H1 (cell line): ENCODE measurements at regions not wholly inside any gene's neighbourhood (a gene's known extent, or its start where the extent isn't known, plus 50 kb on each side); places are given as distances from the start of the nearest gene placed in this dataset.

Experiments
- CTCF ChIA-PET: fragments of 300-600 bp; sonication (Branson Sonifier 250); formaldehyde crosslinking; loops from one replicate; lab custom pipeline; 2021; ENCODE audit not compliant: partially characterized antibody; lab: Charles Lee
- POLR2A ChIA-PET: fragments of 300-600 bp; sonication (Branson Sonifier 250); formaldehyde crosslinking; loops from one replicate; lab custom pipeline; 2021; ENCODE audit warnings: inconsistent platforms; ENCODE audit not compliant: partially characterized antibody; lab: Charles Lee
- DNase-seq, 2 experiments: peaks; one replicate each; pipeline versions ENCODE4 v3.0.0 to v3.0.0-alpha.2; 2010 to 2022; ENCODE audit warnings: low spot score in 2 of 2, low read depth in 1 of 2, mixed read lengths in 1 of 2
- FAIRE-seq: peaks from 2 replicates; lab custom pipeline; 2011; peaks lifted over from hg19 to GRCh38; lab: Jason Lieb, UNC
- H2AFZ ChIP-seq: 2 replicates; pipeline ENCODE4 v1.8.1; 2012; ENCODE audit warnings: low read length, inconsistent platforms
- H2AK5ac ChIP-seq: 2 replicates; pipeline ENCODE4 v1.6.1; 2013; ENCODE audit warnings: low read depth, low read length
- H2BK120ac ChIP-seq: replicated peaks from 2 replicates; pipeline ENCODE3; 2013; ENCODE audit warnings: low read depth, low read length, inconsistent platforms
- H2BK12ac ChIP-seq: 2 replicates; pipeline ENCODE4 v1.6.1; 2013; ENCODE audit warnings: low read depth, low read length
- H2BK15ac ChIP-seq: 2 replicates; pipeline ENCODE4 v1.6.1; 2013; ENCODE audit warnings: low read length
- H2BK20ac ChIP-seq: 2 replicates; pipeline ENCODE4 v1.6.1; 2013; ENCODE audit warnings: low read length
- H2BK5ac ChIP-seq: 2 replicates; pipeline ENCODE4 v1.6.1; 2013; ENCODE audit warnings: low read depth, low read length
- H3K14ac ChIP-seq: 2 replicates; pipeline ENCODE4 v1.6.1; 2013; ENCODE audit warnings: inconsistent platforms; ENCODE audit not compliant: insufficient read length
- H3K18ac ChIP-seq: 2 replicates; pipeline ENCODE4 v1.6.1; 2013; ENCODE audit warnings: low read length; ENCODE audit errors: extremely low read depth
- H3K23ac ChIP-seq: 2 replicates; pipeline ENCODE4 v1.6.1; 2013; ENCODE audit warnings: inconsistent platforms; ENCODE audit not compliant: insufficient read length
- H3K23me2 ChIP-seq: 2 replicates; pipeline ENCODE4 v1.6.1; 2013; ENCODE audit warnings: low read depth, low read length
- H3K27ac ChIP-seq: 2 replicates; pipeline ENCODE4 v1.6.1; 2011; ENCODE audit warnings: low read depth, low read length, inconsistent platforms
- H3K27me3 ChIP-seq, 4 experiments: replicated peaks in 1 of 4; 1 replicate in 1 of 4; 2 replicates in 3 of 4; pipeline versions ENCODE4 v1.6.1 to v1.8.1; 2011 to 2013; ENCODE audit warnings: low read length in 3 of 4, mild to moderate bottlenecking in 3 of 4, inconsistent platforms in 2 of 4, mixed read lengths in 2 of 4, moderate library complexity in 1 of 4; ENCODE audit not compliant: control insufficient read depth in 3 of 4, insufficient read depth in 3 of 4; ENCODE audit errors: extremely low read depth in 1 of 4
- H3K36me3 ChIP-seq, 4 experiments: 2 replicates each; pipeline versions ENCODE4 v1.6.1 to v1.8.1; 2011 to 2013; ENCODE audit warnings: mild to moderate bottlenecking in 4 of 4, low read length in 3 of 4, moderate library complexity in 2 of 4, control low read depth in 1 of 4, inconsistent platforms in 1 of 4; ENCODE audit not compliant: insufficient read depth in 4 of 4, control insufficient read depth in 2 of 4
- H3K4ac ChIP-seq: replicated peaks from 2 replicates; pipeline ENCODE3; 2013; ENCODE audit warnings: low read length, low read depth, mixed read lengths, inconsistent platforms; ENCODE audit not compliant: insufficient read length
- H3K4me1 ChIP-seq, 4 experiments: replicated peaks in 1 of 4; 1 replicate in 1 of 4; 2 replicates in 3 of 4; pipeline versions ENCODE4 v1.6.1 to v1.8.1; 2011 to 2013; ENCODE audit warnings: low read length in 3 of 4, inconsistent platforms in 2 of 4, mixed read lengths in 1 of 4; ENCODE audit not compliant: insufficient read depth in 4 of 4, control insufficient read depth in 3 of 4
- H3K4me2 ChIP-seq, 2 experiments: 2 replicates each; pipeline versions ENCODE4 v1.6.1 to v1.8.1; 2011 to 2013; ENCODE audit warnings: low read depth in 2 of 2, low read length in 2 of 2, control low read depth in 1 of 2, inconsistent platforms in 1 of 2, mild to moderate bottlenecking in 1 of 2; ENCODE audit not compliant: insufficient read depth in 1 of 2
- H3K4me3 ChIP-seq, 4 experiments: fragments of 200-600, 300-600 bp in 1 of 4; sonication (generic), shearing (Covaris generic), sonication (Bioruptor Twin) in 1 of 4; 2 replicates each; pipeline versions ENCODE4 v1.5.1 to v1.8.1; 2011 to 2016; ENCODE audit warnings: low read length in 4 of 4, low read depth in 3 of 4, control low read depth in 2 of 4, inconsistent platforms in 2 of 4, mild to moderate bottlenecking in 2 of 4, mixed read lengths in 1 of 4, moderate library complexity in 1 of 4; ENCODE audit not compliant: insufficient read depth in 2 of 4; ENCODE audit errors: extremely low read depth in 1 of 4
- H3K56ac ChIP-seq: replicated peaks from 2 replicates; pipeline ENCODE3; 2013; ENCODE audit warnings: low read depth, mild to moderate bottlenecking, mixed read lengths, low read length, inconsistent platforms; ENCODE audit not compliant: insufficient read length
- H3K79me1 ChIP-seq: 2 replicates; pipeline ENCODE4 v1.6.1; 2013; ENCODE audit warnings: low read depth, low read length, control low read depth
- H3K79me2 ChIP-seq, 2 experiments: 2 replicates each; pipeline versions ENCODE4 v1.6.1 to v1.8.1; 2012 to 2013; ENCODE audit warnings: low read length in 2 of 2, mild to moderate bottlenecking in 2 of 2, inconsistent platforms in 1 of 2; ENCODE audit not compliant: insufficient read depth in 2 of 2, control insufficient read depth in 1 of 2
- H3K9ac ChIP-seq, 4 experiments: replicated peaks in 1 of 4; 1 replicate in 1 of 4; 2 replicates in 3 of 4; pipeline versions ENCODE4 v1.6.1 to v1.8.1; 2011 to 2013; ENCODE audit warnings: low read depth in 3 of 4, low read length in 3 of 4, control low read depth in 2 of 4, mild to moderate bottlenecking in 2 of 4, moderate library complexity in 2 of 4, inconsistent platforms in 1 of 4; ENCODE audit errors: extremely low read depth in 1 of 4
- H3K9me3 ChIP-seq, 2 experiments: 2 replicates each; pipeline versions ENCODE4 v1.6.1 to v1.8.1; 2012 to 2013; ENCODE audit warnings: mild to moderate bottlenecking in 2 of 2, moderate library complexity in 2 of 2, control low read depth in 1 of 2, inconsistent platforms in 1 of 2, low read depth in 1 of 2, low read length in 1 of 2, mixed read lengths in 1 of 2; ENCODE audit not compliant: insufficient read depth in 2 of 2
- H4K20me1 ChIP-seq, 2 experiments: replicated peaks in 1 of 2; 2 replicates each; pipeline versions ENCODE3 to v1.8.1; 2011 to 2013; ENCODE audit warnings: inconsistent platforms in 2 of 2, low read length in 2 of 2, mild to moderate bottlenecking in 1 of 2; ENCODE audit not compliant: insufficient read depth in 2 of 2, control insufficient read depth in 1 of 2
- H4K5ac ChIP-seq: 2 replicates; pipeline ENCODE4 v1.6.1; 2013; ENCODE audit warnings: low read length, low read depth, mixed read lengths, inconsistent platforms; ENCODE audit not compliant: insufficient read length
- H4K8ac ChIP-seq: 2 replicates; pipeline ENCODE4 v1.8.0; 2013; ENCODE audit warnings: mild to moderate bottlenecking, moderate library complexity, low read length, inconsistent platforms; ENCODE audit not compliant: insufficient read depth; ENCODE audit errors: extremely low read depth
- H4K91ac ChIP-seq: replicated peaks from 2 replicates; pipeline ENCODE3; 2013; ENCODE audit warnings: low read length, mixed read lengths, inconsistent platforms; ENCODE audit not compliant: insufficient read length
- NANOG ChIP-seq: IDR thresholded peaks from 2 replicates; pipeline ENCODE4 v1.6.1; 2011; ENCODE audit warnings: low read length, low read depth, mild to moderate bottlenecking, inconsistent platforms; ENCODE audit not compliant: insufficient read depth, poor library complexity, severe bottlenecking
- SIRT6 ChIP-seq: IDR thresholded peaks from one replicate; pipeline ENCODE4 v1.7.1; 2012; ENCODE audit warnings: low read length, inconsistent platforms
- WGBS, 2 experiments: shearing (Covaris generic) in 1 of 2; methylation state at CpG; one replicate each; pipeline versions ENCODE4 v1.1.6 to v1.1.7; 2013 to 2015; ENCODE audit warnings: low lambda C conversion rate in 2 of 2, mixed read lengths in 2 of 2, inconsistent platforms in 1 of 2, low coverage in 1 of 2, missing lambda C conversion rate in 1 of 2; ENCODE audit not compliant: insufficient replicate concordance in 2 of 2, insufficient coverage in 1 of 2, insufficient read length in 1 of 2; ENCODE audit errors: extremely low coverage in 1 of 2, missing lambda C conversion rate in 1 of 2; 5-methylcytosine and 5-hydroxymethylcytosine counted together

DNA sequence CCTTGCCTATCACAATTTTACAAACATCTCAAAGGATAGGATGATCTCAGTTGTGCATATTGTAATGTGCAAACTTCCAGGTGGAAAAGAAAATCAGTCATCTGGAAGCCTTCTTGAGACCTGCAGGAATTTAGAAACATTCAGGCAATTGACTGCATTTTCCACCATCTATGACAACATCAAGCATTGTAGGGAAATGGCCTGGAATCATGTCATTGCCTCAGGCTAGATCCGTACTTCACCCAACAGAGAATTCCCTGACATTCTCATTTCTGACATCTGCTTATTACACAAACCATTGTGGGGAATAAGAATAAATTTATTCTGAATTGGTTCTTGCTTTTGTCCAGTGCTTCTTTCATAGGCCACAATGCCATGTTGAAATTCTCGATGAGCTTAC lies 124.9 kb upstream of the NPVF start:
- no peak overlapping the region for H3K4me2 ChIP-seq
- H2BK5ac ChIP-seq: no peak overlapping the region
- H2BK120ac ChIP-seq: no peak overlapping the region
- H3K9ac ChIP-seq: no peak overlapping the region
- no peak overlapping the region for H4K5ac ChIP-seq
- no peaks in the 10 kb centered on the region for H3K23me2 ChIP-seq
- no peak overlapping the region for H3K4ac ChIP-seq
- no peak overlapping the region for H4K8ac ChIP-seq
- H3K9me3 ChIP-seq: no peaks in the 10 kb centered on the region
- H3K23ac ChIP-seq: no peak overlapping the region
- 70% methylated on average over 2 of the region's 2 CpGs; no CpG with 5 or more reads in 1 of the 2 experiments for WGBS, 2 experiments
- DNase-seq (no peak), FAIRE-seq (no peak)
- no peak overlapping the region for H3K56ac ChIP-seq
- H4K20me1 ChIP-seq: no peaks in the 10 kb centered on the region
- H3K27me3 ChIP-seq: no peaks in the 10 kb centered on the region
- TF ChIP-seq NANOG (no peak), SIRT6 (no peak)
- H3K27ac ChIP-seq: no peak overlapping the region
- H2BK15ac ChIP-seq: no peak overlapping the region
- H3K79me2 ChIP-seq: no peaks in the 10 kb centered on the region
- H4K91ac ChIP-seq: no peak overlapping the region
- no peak overlapping the region for H3K14ac ChIP-seq
- H2BK20ac ChIP-seq: no peak overlapping the region
- H2AFZ ChIP-seq: no peak overlapping the region
- no peaks in the 10 kb centered on the region for H3K79me1 ChIP-seq
- no peaks in the 10 kb centered on the region for H3K4me1 ChIP-seq
- H3K18ac ChIP-seq: no peak overlapping the region
- H2AK5ac ChIP-seq: no peak overlapping the region
- H3K36me3 ChIP-seq: no peaks in the 10 kb centered on the region
- ChIA-PET CTCF (no interaction called here), POLR2A (no interaction called here)
- no peak overlapping the region for H2BK12ac ChIP-seq
- H3K4me3 ChIP-seq: no peak overlapping the region
